Sigmoid colon (tissue), 4 donors: ENCODE measurements at regions not wholly inside any gene's neighbourhood (a gene's known extent, or its start where the extent isn't known, plus 50 kb on each side); places are given as distances from the start of the nearest gene placed in this dataset.

ENCODE experiments used
- POLR2AphosphoS5 ChIP-seq, 4 donors: sonication (generic); formaldehyde crosslinking; IDR thresholded peaks; one replicate each; pipeline ENCODE4 v1.6.1; 2017; ENCODE audit warnings: antibody characterized with exemption in 4 of 4
- TF ChIP-seq, protein P1 (sequence below), 4 experiments: fragments of 450-650 bp in 3 of 4; fragments of 200-600 bp in 1 of 4; IDR thresholded peaks; one replicate each; pipeline ENCODE4 v1.5.1; 2016 to 2019; ENCODE audit warnings: antibody characterized with exemption in 4 of 4, mild to moderate bottlenecking in 3 of 4, moderate library complexity in 2 of 4

DNA sequence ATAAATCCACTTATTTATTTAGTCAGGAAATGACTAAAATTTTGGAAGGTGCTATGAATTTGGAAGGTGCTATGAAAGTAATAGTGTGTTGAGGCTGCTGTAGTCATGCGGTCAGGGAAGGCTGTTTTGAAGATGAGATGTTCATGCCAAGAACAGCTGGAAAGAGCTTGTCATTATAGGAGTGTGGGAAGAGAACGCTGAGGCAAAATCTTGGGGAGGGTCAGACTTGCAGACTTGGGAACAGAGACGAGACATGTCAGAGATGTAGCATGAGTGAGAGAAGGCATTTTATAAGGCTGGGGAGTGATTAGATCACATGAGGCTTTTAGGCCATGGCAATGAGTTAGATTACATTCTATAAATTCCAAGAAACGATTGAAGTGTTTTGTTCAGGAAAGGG is 124.0 kb upstream of the B3GAT2 start:
- no peak for TF ChIP-seq POLR2AphosphoS5 (IDR thresholded peaks at IDR 0.05)
- TF ChIP-seq, protein P1, sequence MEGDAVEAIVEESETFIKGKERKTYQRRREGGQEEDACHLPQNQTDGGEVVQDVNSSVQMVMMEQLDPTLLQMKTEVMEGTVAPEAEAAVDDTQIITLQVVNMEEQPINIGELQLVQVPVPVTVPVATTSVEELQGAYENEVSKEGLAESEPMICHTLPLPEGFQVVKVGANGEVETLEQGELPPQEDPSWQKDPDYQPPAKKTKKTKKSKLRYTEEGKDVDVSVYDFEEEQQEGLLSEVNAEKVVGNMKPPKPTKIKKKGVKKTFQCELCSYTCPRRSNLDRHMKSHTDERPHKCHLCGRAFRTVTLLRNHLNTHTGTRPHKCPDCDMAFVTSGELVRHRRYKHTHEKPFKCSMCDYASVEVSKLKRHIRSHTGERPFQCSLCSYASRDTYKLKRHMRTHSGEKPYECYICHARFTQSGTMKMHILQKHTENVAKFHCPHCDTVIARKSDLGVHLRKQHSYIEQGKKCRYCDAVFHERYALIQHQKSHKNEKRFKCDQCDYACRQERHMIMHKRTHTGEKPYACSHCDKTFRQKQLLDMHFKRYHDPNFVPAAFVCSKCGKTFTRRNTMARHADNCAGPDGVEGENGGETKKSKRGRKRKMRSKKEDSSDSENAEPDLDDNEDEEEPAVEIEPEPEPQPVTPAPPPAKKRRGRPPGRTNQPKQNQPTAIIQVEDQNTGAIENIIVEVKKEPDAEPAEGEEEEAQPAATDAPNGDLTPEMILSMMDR (IDR thresholded peaks at IDR 0.05): no peak
